NT2/D1 (cell line): ENCODE measurements at regions not wholly inside any gene's neighbourhood (a gene's known extent, or its start where the extent isn't known, plus 50 kb on each side); places are given as distances from the start of the nearest gene placed in this dataset.

ENCODE experiments used
- DNase-seq: peaks from one replicate; pipeline ENCODE4 v3.0.0-alpha.2; 2011; ENCODE audit warnings: low read depth, low spot score
- H3K27me3 ChIP-seq: 2 replicates; pipeline ENCODE4 v1.6.0; 2011; ENCODE audit warnings: mild to moderate bottlenecking; ENCODE audit not compliant: insufficient read length, insufficient read depth
- H3K36me3 ChIP-seq: 2 replicates; pipeline ENCODE4 v1.6.1; 2011; ENCODE audit warnings: mild to moderate bottlenecking, low read length, mixed read lengths; ENCODE audit not compliant: insufficient read depth, insufficient read length
- H3K4me1 ChIP-seq: 2 replicates; pipeline ENCODE4 v1.5.1; 2011; ENCODE audit not compliant: insufficient read depth, insufficient read length
- H3K4me3 ChIP-seq: 2 replicates; pipeline ENCODE4 v1.5.1; 2011; ENCODE audit warnings: low read depth; ENCODE audit not compliant: insufficient read length
- H3K9ac ChIP-seq: 2 replicates; pipeline ENCODE4 v1.6.0; 2011; ENCODE audit warnings: low read depth; ENCODE audit not compliant: insufficient read length
- H3K9me3 ChIP-seq: 2 replicates; pipeline ENCODE4 v1.5.1; 2011; ENCODE audit warnings: mild to moderate bottlenecking, low read length; ENCODE audit not compliant: insufficient read depth
- SUZ12 ChIP-seq: IDR thresholded peaks from 2 replicates; pipeline ENCODE4 v1.6.1; 2011; ENCODE audit not compliant: insufficient read length, insufficient read depth; ENCODE audit errors: extremely low read depth
- YY1 ChIP-seq: IDR thresholded peaks from 2 replicates; pipeline ENCODE4 v1.6.1; 2011; ENCODE audit not compliant: insufficient read length, insufficient read depth
- ZNF274 ChIP-seq: IDR thresholded peaks from 2 replicates; pipeline ENCODE4 v1.6.1; 2011; ENCODE audit warnings: mild to moderate bottlenecking, low read depth, low read length

DNA sequence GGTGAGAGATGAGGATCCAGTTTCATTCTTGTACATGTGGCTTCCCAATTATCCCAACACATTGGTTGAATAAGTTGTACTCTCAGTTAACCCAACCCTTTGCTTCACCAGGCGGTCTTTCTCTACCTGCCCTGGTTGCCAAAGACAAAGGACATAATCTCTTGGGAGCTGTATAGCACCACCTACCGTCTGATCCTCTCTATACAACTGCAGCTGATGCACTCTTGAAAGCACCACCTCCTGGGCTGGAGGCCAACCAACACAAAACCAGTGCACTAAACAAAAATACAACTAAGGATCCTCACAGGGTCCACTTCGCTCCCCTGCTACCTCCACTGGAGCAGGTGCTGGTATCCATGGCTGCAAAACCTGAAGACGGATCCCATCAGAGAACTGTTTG lies 473.6 kb upstream of the NRXN1 start:
- H3K36me3 ChIP-seq: no peaks in the 10 kb centered on the region
- no peaks in the 10 kb centered on the region; the same call in 1 of the 2 replicates for H3K9me3 ChIP-seq
- no peak overlapping the region for H3K4me3 ChIP-seq
- no peak overlapping the region for H3K9ac ChIP-seq
- no peaks in the 10 kb centered on the region for H3K27me3 ChIP-seq
- no peaks in the 10 kb centered on the region for H3K4me1 ChIP-seq
- DNase-seq: no peak
- TF ChIP-seq ZNF274: no peak
- no peak for TF ChIP-seq SUZ12
- TF ChIP-seq YY1: no peak

GRCh38 chr2:51490576-51491234 lies 458.8 kb upstream of the NRXN1 start:
- Histone ChIP-seq H3K36me3 (no peaks in the 10 kb centered on the region), H3K4me3 (no peak overlapping the region), H3K27me3 (no peaks in the 10 kb centered on the region), H3K9ac (no peak overlapping the region), H3K9me3 (no peaks in the 10 kb centered on the region), H3K4me1 (no peaks in the 10 kb centered on the region)
- TF ChIP-seq SUZ12: no peak
- TF ChIP-seq ZNF274: no peak
- TF ChIP-seq YY1: no peak
- DNase-seq: no peak

GRCh38 chr2:51484605-51485004 lies 452.7 kb upstream of the NRXN1 start:
- no peaks in the 10 kb centered on the region for H3K4me1 ChIP-seq
- TF ChIP-seq SUZ12 (no peak), ZNF274 (no peak), YY1 (no peak)

GRCh38 chr2:51483720-51484119 lies 451.8 kb upstream of the NRXN1 start:
- H3K36me3 ChIP-seq: no peaks in the 10 kb centered on the region
- no peak overlapping the region for H3K9ac ChIP-seq
- H3K9me3 ChIP-seq: no peaks in the 10 kb centered on the region
- H3K4me3 ChIP-seq: no peak overlapping the region
- H3K27me3 ChIP-seq: no peaks in the 10 kb centered on the region
- no peaks in the 10 kb centered on the region for H3K4me1 ChIP-seq
- TF ChIP-seq YY1: no peak
- no peak for DNase-seq

More at GRCh38 chr2:51484605-51485004, 452.7 kb upstream of the NRXN1 start:
- Histone ChIP-seq H3K36me3 (no peaks in the 10 kb centered on the region), H3K9ac (no peak overlapping the region), H3K9me3 (no peaks in the 10 kb centered on the region), H3K27me3 (no peaks in the 10 kb centered on the region), H3K4me3 (no peak overlapping the region)
- no peak for DNase-seq

- Histone ChIP-seq H3K9ac (no peak overlapping the region), H3K9me3 (no peaks in the 10 kb centered on the region), H3K4me3 (no peak overlapping the region), H3K27me3 (no peaks in the 10 kb centered on the region), H3K4me1 (no peaks in the 10 kb centered on the region), H3K36me3 (no peaks in the 10 kb centered on the region)
- no peak for TF ChIP-seq ZNF274
- DNase-seq: no peak
Measured at GRCh38 chr2:51472783-51473182, 440.9 kb upstream of the NRXN1 start.

DNA sequence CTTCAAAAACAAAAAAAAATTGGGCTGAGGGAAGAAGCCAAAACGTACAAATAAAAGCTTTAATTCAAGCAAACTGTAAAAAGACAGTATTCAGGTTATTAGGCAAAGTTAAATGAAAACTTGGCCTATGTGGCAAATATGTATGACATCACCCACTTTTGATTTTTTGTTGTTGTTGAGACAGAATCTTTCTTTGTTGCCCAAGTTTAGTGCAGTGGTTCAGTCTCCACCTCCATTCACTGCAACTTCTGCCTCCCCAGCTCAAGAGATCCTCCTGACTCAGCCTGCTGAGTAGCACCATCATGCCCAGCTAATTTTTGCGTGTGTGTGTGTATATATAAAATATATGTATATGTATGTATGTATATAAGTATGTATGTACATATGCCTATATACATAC lies 440.4 kb upstream of the NRXN1 start:
- no peaks in the 10 kb centered on the region for H3K27me3 ChIP-seq
- no peak overlapping the region for H3K4me3 ChIP-seq
- H3K9me3 ChIP-seq: no peaks in the 10 kb centered on the region
- TF ChIP-seq SUZ12 (no peak), YY1 (no peak), ZNF274 (no peak)
- no peak overlapping the region for H3K9ac ChIP-seq
- DNase-seq: no peak
- H3K36me3 ChIP-seq: no peaks in the 10 kb centered on the region
- H3K4me1 ChIP-seq: no peaks in the 10 kb centered on the region

GRCh38 chr2:51469102-51469501 lies 437.2 kb upstream of the NRXN1 start:
- no peaks in the 10 kb centered on the region for H3K36me3 ChIP-seq
- no peaks in the 10 kb centered on the region for H3K9me3 ChIP-seq
- no peak for TF ChIP-seq SUZ12
- no peak for TF ChIP-seq YY1
- no peak for TF ChIP-seq ZNF274
- no peak overlapping the region for H3K9ac ChIP-seq
- no peaks in the 10 kb centered on the region for H3K4me1 ChIP-seq
- no peak overlapping the region for H3K4me3 ChIP-seq
- no peaks in the 10 kb centered on the region for H3K27me3 ChIP-seq
- DNase-seq: no peak

DNA sequence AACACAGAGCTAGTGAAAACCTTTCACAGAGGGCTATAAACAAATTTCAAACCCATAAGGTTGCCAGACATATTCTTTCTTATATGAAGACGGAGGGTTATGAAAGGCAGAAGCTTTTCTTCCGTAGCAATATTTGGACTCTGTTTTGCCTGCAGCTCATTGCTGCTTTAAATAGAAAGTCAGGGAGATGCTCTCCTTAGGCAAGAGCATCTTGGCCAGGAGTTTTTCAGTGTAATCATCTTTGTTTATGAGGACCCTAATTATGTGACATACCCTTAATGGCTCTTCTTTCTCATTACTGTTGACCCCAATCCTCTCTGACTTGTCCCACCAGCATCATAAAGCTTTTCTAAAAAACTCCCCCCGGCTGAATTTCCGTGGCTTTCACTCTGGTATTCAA lies 433.4 kb upstream of the NRXN1 start:
- Histone ChIP-seq H3K9me3 (no peaks in the 10 kb centered on the region), H3K4me3 (no peak overlapping the region), H3K9ac (no peak overlapping the region), H3K27me3 (no peaks in the 10 kb centered on the region), H3K4me1 (no peaks in the 10 kb centered on the region), H3K36me3 (no peaks in the 10 kb centered on the region)
- TF ChIP-seq ZNF274: no peak
- TF ChIP-seq YY1: no peak
- DNase-seq: no peak
